Stimulated activated CD4-positive, alpha-beta T cell treated with anti-CD3 and anti-CD28 coated beads, Interleukin-2, amount 100 ng/mL, for 48 hours (primary cell): ENCODE measurements at regions not wholly inside any gene's neighbourhood (a gene's known extent, or its start where the extent isn't known, plus 50 kb on each side); places are given as distances from the start of the nearest gene placed in this dataset.
A peak's percentile ranks its signal among the peaks of the same experiment; 100 is the strongest.

Experiments
- DNase-seq, 2 donors: peaks; one replicate each; pipeline ENCODE4 v3.0.0-alpha.2; 2020

DNA sequence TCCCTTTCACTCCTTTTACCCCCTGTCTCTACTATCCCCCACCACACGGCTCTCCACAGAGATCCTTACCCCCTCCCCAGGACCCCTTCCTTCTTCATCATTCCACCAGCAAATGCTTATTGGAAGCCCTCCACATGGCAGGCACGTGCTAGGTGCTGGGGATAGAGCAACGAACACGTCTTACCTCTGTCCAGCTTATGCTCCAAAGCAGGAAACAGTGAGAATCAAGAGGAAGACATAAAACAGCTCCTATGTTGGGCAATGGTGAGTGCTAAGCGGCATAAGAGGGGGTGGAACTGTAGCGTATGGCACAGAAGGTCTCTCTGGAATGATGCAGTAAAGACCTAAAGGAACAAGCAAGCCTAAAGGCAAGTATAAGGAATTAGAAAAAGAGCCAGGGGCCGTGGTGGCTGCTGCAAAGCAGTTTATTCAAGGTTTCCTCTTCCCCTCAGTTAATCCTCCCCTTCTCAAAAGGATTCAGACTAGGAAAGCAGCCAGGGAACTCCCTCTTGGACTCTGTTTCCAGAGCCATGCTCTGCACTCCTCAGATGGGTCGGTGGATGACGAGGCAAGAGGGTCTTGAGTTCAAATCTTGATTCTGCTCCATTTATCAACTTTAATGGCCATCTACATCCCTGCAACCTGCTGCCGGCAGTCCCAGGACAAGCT is 289.4 kb downstream of the FOXO1 start:
- no peak for DNase-seq

GRCh38 chr13:40377783-40378182 is 288.7 kb downstream of the FOXO1 start:
- DNase-seq: peak in 1 of 2 donors; percentile 35

DNA sequence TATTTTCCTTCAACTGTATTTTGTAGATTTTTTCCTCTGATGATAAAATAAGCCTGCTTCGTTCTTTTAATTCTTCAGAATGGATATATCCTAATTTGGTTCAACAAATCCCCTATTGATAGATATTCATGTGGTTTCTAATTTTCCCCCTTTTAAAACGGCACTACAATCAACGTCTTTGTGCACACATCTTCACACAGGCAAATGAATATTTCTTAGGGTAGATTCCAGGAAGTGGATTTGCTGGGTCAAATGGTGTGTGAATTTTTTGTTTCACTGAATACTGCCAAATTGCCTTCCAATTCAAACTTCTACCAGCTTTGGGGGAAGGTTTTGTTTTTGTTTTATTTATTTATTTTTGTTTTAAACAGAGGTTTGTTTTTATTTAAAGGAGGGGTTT is 287.2 kb downstream of the FOXO1 start:
- DNase-seq: no peak

DNA sequence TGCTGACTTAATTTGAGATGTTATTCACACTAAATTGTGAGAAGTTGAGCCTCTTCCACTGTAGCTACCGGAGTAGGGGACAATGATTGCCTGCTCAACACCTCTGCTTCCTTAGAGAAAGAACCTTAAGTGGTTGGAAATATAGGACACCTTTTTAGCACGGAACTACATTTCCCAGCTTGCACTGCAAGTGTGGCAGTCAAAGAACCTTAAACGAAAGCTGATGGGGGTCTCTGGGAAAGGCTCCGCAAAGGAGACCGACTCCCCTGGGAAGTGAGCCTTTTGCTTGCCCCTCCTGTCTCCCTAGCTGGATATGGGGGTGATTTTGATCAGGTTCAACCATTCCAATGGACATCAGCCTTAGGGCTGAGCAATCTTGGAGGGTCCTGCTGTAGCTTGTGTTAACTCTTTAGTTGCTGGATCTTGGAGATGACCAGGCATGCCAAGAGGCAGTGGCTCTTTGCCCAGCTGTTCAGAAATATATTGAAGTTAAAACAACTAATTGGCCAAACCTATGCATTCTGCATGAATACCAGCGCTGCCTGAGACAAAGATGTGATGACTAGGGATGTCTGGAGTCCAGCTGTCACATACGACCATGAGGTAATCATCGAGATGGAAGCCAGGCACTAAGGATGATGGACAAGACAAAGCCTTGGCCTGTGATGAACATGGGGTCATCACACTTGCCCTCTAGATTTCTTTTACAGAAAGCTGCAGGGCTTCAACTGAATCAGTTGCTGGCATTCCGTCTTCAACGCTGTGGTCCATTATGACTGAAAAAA is 286.5 kb downstream of the FOXO1 start:
- DNase-seq: no peak

- DNase-seq: no peak
These were observed 284.3 kb downstream of the FOXO1 start for GRCh38 chr13:40381935-40382764.

DNA sequence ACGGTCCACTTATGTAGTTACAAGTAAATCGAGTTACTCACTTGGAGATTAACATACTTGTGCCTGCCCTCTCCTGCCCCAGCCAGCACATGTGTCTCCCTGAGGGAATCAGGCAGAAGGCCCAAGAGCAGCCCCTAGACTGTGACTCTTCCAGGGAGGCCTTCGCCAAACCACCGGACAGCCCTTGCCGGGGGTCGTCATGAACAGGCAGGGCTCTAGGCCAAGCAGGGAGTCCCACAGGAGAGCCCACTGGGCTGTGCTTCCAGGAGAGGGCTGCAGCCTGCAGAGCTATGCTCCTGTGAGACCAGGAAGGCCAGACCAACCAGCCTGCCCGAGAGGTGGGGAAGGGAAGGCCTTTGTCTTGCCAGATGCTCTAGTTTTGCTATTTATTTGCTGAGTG is 283.3 kb downstream of the FOXO1 start:
- DNase-seq: no peak

DNA sequence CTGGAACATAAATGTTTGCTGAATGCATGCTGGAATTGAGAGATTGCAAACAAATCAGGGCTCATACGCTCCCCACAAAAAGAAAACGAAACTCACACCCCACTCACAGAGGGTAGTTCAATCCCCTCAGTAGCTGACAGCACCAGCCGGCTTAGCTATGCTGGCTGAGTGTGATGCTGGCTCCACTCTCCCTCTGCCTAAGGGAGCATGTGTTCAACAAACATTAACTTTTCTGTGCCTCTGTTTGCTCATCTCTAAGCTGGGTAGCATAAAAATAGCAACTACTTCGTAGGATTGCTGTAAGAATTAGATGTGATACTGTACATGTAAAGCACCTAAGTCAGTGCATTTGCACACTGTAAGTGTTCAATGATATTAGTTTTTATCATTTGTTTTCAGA is 282.6 kb downstream of the FOXO1 start:
- no peak for DNase-seq

DNA sequence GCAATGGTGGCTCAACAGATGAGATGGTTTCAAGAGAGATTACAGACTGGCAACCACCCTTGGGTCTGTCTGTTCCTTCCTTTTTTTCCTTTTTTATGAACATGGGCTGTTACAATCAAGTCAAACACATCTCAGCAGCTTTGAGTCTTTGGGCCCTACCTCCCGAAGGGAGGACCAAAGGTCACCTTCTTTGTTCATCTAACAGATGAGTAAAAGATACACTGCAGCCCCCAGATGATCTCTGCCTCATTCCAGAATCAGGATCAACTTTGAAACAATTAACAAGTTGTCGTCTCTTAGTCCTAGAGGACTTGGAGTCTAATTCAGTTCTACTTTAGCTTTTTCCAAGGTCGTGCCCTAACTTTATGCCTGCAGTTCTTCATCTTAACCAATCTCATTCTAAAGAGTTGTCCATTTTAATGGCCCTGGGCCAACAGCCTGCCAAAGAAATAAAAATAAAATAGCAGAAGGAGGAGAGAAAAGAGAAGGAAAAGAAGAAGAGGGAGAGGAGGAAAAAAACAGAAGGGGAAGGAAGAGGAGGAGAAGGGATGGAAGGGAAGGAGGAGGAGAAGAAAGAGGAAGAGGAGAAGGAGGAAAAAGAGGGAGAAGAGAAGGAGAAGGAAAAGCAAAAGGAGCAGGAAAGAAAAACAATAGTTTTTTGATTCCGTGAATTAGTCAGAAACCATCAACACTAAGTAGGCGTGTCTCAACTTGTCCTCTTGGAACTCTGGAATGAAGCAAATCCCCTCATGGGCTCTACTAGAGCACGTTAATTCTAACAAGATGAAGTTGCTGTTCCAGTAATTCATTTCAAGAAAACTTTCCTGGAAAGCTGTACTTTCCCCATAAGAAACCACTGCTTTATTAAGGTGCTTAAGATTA is 281.2 kb downstream of the FOXO1 start:
- DNase-seq: no peak

DNA sequence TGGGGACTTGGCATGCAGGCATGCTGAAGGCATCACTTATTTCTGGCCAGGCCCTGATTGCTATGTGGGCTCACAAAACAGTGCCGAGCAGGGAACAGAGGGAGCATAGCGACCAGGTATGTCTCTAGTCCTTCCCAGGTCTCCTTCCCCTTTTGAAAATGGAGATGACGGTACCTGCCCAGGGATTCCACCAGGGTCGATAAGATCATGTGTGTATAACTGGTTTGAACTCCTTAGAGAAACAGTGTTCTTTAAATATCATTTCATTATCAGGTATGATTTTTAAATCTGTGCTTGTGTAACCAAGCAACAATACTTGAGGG is 280.6 kb downstream of the FOXO1 start:
- no peak for DNase-seq

DNA sequence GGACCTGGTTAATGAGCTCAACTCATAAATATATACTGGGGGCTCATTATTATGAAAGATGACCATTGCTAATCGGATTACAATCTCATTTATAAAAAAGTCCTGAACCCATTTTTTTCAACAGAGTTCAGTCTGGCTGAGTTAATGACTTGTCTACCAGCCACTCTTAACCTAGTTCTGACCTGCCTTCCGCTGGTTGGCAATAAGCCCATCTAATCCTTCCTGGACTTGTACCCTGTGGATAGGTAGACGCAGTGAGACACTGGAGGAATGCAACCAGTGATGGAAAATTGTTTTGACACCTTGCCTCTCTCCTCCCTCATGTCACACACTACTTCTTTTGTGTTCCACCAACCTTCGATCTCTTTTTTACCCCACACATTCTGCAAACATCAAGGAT is 279.9 kb downstream of the FOXO1 start:
- no peak for DNase-seq

DNA sequence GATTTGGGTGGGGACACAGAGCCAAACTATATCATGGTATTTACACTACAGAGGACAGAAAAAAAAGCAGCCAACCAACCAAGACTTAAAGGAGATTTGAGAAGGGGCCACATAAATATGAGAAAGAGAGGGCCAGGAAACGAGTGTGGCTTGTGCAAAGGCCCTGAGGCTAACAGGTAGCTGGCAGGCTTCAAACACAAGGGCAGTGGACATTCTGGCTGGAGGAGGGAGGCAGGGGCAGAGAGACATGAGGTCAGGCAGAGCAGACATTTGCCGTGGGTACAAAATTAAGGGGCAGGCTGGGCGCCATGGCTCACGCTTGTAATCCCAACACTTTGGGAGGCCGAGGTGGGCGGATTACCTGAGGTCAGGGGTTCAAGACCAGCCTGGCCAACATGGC is 278.7 kb downstream of the FOXO1 start:
- no peak for DNase-seq

GRCh38 chr13:40388617-40389016 is 277.8 kb downstream of the FOXO1 start:
- DNase-seq: peak; percentile 60 to 65

DNA sequence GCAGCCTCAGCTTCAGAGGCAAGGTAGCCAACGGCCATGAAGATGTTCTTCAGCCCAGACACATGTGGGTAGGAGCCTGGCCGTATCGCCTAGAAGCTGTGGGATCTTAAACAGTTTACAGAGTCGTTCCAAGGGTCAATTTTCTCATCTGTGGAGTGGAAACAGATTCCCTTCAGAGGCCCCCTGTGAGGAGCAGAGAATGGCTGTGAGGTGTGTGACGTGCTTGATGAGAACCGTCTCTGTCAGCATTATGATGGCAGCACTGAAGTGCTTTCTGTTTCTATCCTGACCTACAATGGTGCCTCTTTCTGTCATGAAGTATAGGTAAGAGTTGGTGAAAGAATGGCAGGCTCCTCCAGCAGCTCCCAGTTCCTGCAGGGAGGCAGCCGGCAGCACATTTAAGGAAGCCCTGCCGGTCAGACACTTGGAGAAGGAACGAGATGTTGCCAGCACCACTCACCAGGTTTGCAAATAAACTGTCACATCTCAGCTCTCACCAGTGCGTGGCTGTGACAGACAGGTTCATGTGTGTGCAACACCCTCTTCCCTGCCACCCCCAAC is 277.3 kb downstream of the FOXO1 start:
- DNase-seq: peak; percentile 35

DNA sequence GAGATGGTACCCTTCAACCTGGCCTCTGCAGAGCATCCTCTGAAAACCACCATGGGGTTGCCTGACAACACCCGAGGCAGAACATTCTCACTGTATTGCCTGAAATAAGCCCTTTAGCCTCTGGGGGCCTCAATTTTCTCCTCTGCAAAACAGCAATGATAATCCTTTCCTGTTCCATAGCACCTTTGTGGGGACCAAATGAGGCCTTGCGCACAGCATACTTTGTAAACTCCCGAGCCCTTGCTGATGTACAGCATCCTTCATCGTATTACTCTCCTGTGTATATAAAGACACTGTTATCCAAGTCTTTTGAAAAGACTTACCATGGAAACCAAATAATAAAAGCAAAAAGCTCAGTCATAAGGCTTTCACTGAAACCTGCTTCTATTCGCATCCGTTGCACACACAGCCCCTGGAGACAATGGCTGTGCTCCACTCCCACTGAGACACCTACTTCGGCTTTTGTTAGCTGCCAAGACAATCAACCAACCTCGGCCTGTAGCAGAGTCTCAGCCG is 276.0 kb downstream of the FOXO1 start:
- no peak for DNase-seq

DNA sequence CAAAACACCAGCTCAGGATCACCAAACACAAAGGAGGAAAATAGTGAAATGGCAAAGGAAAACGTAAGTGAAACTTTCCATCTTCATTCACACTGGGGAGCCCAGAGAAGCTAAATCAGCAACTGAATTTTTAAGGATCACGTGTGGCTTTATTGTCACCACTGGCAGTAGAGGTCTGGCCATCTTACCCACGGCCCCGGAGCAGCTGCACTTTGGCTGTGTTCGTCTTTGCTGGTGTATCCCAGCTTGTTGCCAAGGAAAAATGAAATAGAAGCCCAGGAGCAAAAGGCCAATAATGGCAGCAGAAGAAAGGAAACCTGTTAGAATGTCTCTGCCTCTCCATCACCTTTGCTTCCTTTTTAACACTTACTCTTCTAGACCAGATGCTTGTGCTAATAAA is 274.7 kb downstream of the FOXO1 start:
- DNase-seq: no peak

DNA sequence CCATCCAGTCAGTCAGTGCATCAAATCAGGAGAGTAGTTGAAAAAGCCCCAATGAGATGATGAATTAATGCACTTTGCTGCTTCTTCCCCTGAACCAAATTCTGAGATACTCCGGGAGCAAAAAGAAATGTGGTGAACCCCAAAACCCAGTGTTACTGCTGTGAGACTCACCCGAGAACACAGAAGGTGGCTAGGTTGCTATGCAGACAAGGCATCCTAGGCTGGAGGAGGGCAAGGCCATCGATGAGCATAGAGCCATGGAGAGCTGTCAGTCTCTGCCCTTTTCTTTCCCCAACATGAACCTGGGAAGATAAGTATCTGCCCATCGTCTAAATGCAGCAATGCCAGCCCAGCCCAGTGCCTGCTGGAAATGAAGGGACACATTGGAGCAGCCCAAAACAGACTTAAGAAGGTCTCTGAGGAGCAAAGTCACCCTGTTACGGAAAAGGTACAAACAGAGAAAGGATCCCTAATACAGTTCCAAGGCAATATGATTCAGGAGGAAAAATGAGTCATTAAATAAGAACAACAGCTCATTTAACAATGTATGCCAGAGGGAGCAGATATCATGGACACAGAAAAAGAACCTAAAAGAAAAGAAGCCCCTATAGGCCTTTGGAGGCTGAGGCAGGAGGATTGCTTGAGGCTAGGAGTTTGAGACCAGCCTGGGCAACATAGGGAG is 272.0 kb downstream of the FOXO1 start:
- DNase-seq: no peak

- no peak for DNase-seq
These were observed 268.4 kb downstream of the FOXO1 start for GRCh38 chr13:40398065-40398464.

DNA sequence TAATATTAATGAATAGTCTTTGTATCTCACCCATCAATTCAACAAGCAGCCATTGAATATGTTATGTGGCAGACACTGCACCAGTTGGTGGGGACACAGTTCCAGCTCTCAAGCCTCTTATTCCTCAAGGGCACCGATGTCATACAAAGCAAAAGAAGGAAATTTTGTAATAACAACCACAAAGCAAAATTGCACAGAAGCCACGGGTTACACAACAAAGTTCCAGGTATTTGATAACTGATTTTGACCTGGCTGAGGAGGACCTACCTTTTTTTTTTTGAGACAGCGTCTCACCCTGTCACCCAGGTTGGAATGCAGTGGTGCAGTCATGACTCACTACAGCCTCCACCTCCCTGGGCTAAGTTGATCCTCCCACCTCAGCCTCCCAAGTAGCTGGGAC is 266.7 kb downstream of the FOXO1 start:
- DNase-seq: no peak

GRCh38 chr13:40401911-40402776 is 264.3 kb downstream of the FOXO1 start:
- DNase-seq: no peak

GRCh38 chr13:40402931-40403431 is 263.5 kb downstream of the FOXO1 start:
- no peak for DNase-seq
